ENCODE measurements at regions not wholly inside any gene's neighbourhood (a gene's known extent, or its start where the extent isn't known, plus 50 kb on each side); places are given as distances from the start of the nearest gene placed in this dataset.

DNA sequence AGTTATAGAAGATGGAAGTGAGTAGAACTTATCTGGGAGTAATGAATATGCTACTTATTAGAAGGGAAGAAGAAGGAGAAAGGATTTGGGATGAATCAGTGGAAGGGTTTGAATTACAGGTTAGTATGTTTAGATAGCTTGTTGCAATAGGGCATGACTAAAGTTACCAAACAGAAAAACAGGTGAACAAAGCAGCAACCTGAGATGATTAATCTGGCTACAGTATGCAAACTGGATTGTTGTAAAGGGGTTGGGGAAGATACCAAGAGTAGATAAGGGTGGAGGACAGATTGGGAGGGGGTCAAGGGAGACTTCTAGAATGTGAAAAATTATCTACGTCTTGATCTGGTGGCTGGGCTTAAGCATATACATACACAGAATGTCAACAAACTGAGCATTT, 73.4 kb upstream of the CLEC14A start:
- TF ChIP-seq, protein P1, sequence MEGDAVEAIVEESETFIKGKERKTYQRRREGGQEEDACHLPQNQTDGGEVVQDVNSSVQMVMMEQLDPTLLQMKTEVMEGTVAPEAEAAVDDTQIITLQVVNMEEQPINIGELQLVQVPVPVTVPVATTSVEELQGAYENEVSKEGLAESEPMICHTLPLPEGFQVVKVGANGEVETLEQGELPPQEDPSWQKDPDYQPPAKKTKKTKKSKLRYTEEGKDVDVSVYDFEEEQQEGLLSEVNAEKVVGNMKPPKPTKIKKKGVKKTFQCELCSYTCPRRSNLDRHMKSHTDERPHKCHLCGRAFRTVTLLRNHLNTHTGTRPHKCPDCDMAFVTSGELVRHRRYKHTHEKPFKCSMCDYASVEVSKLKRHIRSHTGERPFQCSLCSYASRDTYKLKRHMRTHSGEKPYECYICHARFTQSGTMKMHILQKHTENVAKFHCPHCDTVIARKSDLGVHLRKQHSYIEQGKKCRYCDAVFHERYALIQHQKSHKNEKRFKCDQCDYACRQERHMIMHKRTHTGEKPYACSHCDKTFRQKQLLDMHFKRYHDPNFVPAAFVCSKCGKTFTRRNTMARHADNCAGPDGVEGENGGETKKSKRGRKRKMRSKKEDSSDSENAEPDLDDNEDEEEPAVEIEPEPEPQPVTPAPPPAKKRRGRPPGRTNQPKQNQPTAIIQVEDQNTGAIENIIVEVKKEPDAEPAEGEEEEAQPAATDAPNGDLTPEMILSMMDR (IDR thresholded peaks at IDR 0.05; ENCODE audit: extremely low read depth, missing control alignments), result no peak
- no peak for DNase-seq (ENCODE audit: low spot score)

DNA sequence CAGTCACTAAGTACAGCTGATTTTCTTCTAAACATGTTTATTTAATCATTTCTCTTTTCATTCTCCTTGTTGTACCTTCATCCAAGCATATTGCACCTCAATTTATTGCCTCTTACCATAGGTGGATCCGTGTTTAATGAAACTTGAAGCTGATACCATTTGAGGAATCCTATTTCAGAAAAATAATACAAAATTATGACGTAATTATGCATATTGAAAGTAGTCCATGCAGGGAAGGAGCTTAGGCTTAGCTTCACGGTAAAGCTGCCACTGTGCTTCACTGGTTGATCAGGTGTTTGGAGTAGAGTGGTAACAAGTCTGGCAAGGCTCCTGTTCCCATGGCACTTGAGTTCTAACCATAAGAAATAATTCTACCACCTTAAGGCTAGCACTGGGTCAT, 61.0 kb upstream of the CLEC14A start:
- TF ChIP-seq, protein P1 (IDR thresholded peaks at IDR 0.05; ENCODE audit: extremely low read depth, missing control alignments), result no peak
- no peak for DNase-seq (ENCODE audit: low spot score)

DNA sequence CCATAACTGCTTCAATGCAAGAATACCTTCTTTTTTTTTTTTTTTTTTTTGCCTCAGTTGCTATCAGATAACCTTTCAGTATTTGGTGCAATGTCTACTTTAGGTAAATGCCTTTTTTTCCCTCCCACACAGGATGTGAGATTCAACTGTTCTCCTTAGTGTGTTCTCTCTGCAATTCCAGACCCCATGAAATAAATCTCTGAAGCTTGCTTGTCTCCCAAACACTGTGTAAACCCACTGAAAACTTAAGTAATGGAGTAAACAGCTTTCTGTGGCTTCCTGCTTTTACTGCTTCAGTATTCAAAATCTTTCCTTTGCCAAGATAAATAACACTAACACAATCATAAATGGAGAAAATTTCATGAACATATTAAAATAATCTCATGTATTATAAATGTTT, 55.8 kb upstream of the CLEC14A start:
- TF ChIP-seq, protein P1 (IDR thresholded peaks at IDR 0.05; ENCODE audit: extremely low read depth, missing control alignments), result no peak

DNA sequence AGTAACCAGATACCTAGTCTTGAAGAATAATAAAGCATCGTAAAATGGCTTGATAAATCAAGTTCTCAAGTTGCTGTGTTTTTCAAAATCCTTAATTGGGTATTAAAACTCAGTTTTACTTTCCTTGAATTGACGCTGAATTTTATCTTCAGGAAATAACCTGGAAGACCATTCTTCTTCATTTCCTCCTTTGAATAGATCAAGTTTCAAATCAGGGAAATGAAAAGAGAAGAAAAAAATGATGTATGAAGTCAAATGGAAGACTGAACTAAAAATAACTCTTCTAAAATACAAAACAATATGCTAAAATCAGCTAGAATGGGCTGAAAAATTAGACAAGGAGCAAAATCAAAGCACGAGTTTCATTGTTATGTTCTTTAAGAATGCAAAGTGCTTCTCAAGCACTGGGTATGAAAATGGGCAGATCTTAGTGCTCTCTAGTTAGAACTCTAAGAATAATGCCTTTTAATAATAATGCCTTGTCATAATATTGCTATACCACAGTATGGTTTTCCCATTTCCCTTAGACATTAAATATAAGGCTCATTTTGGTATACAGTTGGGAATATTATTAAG, 54.6 kb upstream of the CLEC14A start:
- TF ChIP-seq, protein P1 (IDR thresholded peaks at IDR 0.05; ENCODE audit: extremely low read depth, missing control alignments), result no peak
- no peak for DNase-seq (ENCODE audit: low spot score)

More for the DNA sequence above, 55.8 kb upstream of the CLEC14A start:
- DNase-seq (ENCODE audit: low spot score), result no peak

DNA sequence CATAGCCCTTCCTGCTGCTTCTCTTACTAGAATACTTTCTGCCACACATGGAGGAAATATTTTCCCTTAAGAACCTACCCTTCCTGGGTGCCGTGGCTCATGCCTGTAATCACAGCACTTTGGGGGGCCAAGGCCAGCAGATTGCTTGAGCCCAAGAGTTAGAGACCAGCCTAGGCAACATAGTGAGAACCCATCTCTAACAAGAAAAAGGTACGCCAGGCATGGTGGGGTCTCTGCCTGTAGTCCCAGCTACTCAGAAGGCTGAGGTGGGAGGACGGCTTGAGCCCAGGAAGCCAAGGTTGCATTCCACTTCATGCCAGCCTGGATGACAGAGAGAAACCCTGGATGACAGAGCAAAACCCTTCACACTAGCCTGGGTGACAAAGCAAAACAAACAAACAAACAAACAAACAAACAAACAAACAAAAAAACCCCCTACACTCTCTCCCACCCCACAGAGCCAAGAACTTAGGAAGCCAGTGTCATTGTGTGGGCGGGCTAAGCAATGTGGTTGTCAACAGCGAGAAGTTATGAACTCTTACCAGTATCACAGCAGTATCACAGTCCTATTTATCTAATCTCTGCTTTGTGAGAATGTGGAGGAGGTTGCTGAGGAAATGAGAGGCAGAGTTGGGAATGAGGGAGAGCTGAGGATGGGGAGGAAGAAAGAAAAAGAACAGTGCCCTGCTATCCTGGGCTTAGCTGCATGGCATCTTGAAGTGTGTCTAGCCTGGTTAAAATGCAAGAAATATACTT, 53.8 kb upstream of the CLEC14A start:
- DNase-seq (ENCODE audit: low spot score), result no peak
- TF ChIP-seq, protein P1 (IDR thresholded peaks at IDR 0.05; ENCODE audit: extremely low read depth, missing control alignments), result no peak

All from GM20000 (cell line).